ENCODE measurements at regions not wholly inside any gene's neighbourhood (a gene's known extent, or its start where the extent isn't known, plus 50 kb on each side); places are given as distances from the start of the nearest gene placed in this dataset.

DNA sequence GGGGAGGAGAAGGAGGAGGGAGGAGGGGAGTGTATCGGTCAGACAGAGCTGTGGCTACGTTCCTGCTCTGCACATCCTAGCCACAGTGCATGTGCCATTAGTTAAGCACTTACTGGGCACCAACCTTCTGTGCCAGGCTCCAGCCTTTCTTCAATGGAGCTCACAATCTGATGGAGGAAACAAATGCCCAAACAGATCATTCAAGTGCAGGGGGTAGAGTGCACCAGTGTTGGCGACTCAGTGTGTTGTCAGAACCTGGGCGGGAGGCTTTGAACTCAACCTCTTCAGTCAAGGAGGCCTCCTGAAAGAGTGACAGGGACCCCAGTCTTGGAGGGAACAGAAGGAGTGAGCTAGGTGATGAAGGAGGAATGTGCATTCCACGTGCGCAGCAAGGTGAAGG, 51.9 kb upstream of the SHB start:
- no peak overlapping the region for H2BK120ac ChIP-seq (replicated peaks; ENCODE audit: low read depth, low read length)
- H2BK15ac ChIP-seq (ENCODE audit: low read length), result no peak overlapping the region
- POLR2A ChIA-PET (ENCODE audit: partially characterized antibody), result no interaction called here
- no peak overlapping the region for H2BK12ac ChIP-seq (ENCODE audit: low read depth, low read length)
- no peaks in the 10 kb centered on the region for H3K9me3 ChIP-seq (ENCODE audit: insufficient read depth in 2 of 2, low read depth in 1 of 2, low read length in 1 of 2)
- peak overlapping the region; percentile 65; the same call in 1 of the 2 replicates for H2AK5ac ChIP-seq (ENCODE audit: low read depth, low read length)
- no peaks in the 10 kb centered on the region; the same call in 1 of the 2 replicates for H3K23me2 ChIP-seq (ENCODE audit: low read depth, low read length)
- no peak overlapping the region for H4K91ac ChIP-seq (replicated peaks; ENCODE audit: insufficient read length, low read length)
- H3K27me3 ChIP-seq (replicated peaks in 1 of 4; ENCODE audit: control insufficient read depth in 3 of 4, extremely low read depth in 1 of 4, insufficient read depth in 3 of 4, low read length in 3 of 4), result no peaks in the 10 kb centered on the region
- no peak overlapping the region for H2BK20ac ChIP-seq (ENCODE audit: low read length)
- H4K8ac ChIP-seq (ENCODE audit: extremely low read depth, insufficient read depth, low read length), result no peak overlapping the region
- no peak overlapping the region for H3K23ac ChIP-seq (ENCODE audit: insufficient read length)
- no peak overlapping the region for H3K27ac ChIP-seq (ENCODE audit: low read depth, low read length)
- H2AFZ ChIP-seq (ENCODE audit: low read length), result peak overlapping the region; percentile 24; the same call in 1 of the 2 replicates
- H3K79me1 ChIP-seq (ENCODE audit: low read depth, low read length), result no peaks in the 10 kb centered on the region
- no peak overlapping the region for H3K4me2 ChIP-seq (ENCODE audit: insufficient read depth in 1 of 2, low read depth in 2 of 2, low read length in 2 of 2)
- H3K4ac ChIP-seq (replicated peaks; ENCODE audit: insufficient read length, low read depth, low read length), result no peak overlapping the region
- no peak overlapping the region for H2BK5ac ChIP-seq (ENCODE audit: low read depth, low read length)
- no peak overlapping the region for H3K4me3 ChIP-seq (ENCODE audit: extremely low read depth in 1 of 4, insufficient read depth in 2 of 4, low read depth in 3 of 4, low read length in 4 of 4)
- no peak overlapping the region for H3K9ac ChIP-seq (replicated peaks in 1 of 4; ENCODE audit: extremely low read depth in 1 of 4, low read depth in 3 of 4, low read length in 3 of 4)
- H3K56ac ChIP-seq (replicated peaks; ENCODE audit: insufficient read length, low read depth, low read length), result no peak overlapping the region
- no peak overlapping the region for H4K5ac ChIP-seq (ENCODE audit: insufficient read length, low read depth, low read length)
- WGBS, 2 experiments (ENCODE audit: extremely low coverage in 1 of 2, insufficient coverage in 1 of 2, insufficient read length in 1 of 2, insufficient replicate concordance in 2 of 2, low coverage in 1 of 2, low lambda C conversion rate in 2 of 2, missing lambda C conversion rate in 1 of 2), result 80% methylated on average over 6 of the region's 6 CpGs; no CpG with 5 or more reads in 1 of the 2 experiments
- no peak overlapping the region for H3K18ac ChIP-seq (ENCODE audit: extremely low read depth, low read length)
- no peak overlapping the region for H3K14ac ChIP-seq (ENCODE audit: insufficient read length)
- DNase-seq (ENCODE audit: low read depth in 1 of 2, low spot score in 2 of 2) (peak in 1 of 2 experiments; percentile 8), FAIRE-seq (no peak)
- H3K4me1 ChIP-seq (replicated peaks in 1 of 4; ENCODE audit: control insufficient read depth in 3 of 4, insufficient read depth in 4 of 4, low read length in 3 of 4), result no peaks in the 10 kb centered on the region
- CTCF ChIA-PET (ENCODE audit: partially characterized antibody), result interaction anchor here (0.6 to 2.9 kb wide), 9 partner anchors 11 to 241 kb away, joined by 3 to 9 read pairs (median 4); no protein-coding TSS in a partner anchor
- H4K20me1 ChIP-seq (replicated peaks in 1 of 2; ENCODE audit: control insufficient read depth in 1 of 2, insufficient read depth in 2 of 2, low read length in 2 of 2), result no peaks in the 10 kb centered on the region
- H3K36me3 ChIP-seq (ENCODE audit: control insufficient read depth in 2 of 4, insufficient read depth in 4 of 4, low read length in 3 of 4), result no peaks in the 10 kb centered on the region
- no peaks in the 10 kb centered on the region for H3K79me2 ChIP-seq (ENCODE audit: control insufficient read depth in 1 of 2, insufficient read depth in 2 of 2, low read length in 2 of 2)
- TF ChIP-seq PHF8 (conservative IDR thresholded peaks at IDR 0.05; ENCODE audit: low read depth, low read length) (no peak), EP300 (IDR thresholded peaks at IDR 0.05; ENCODE audit: borderline replicate concordance in 1 of 2, low read depth in 2 of 2, low read length in 2 of 2) (no peak), KDM1A (IDR thresholded peaks at IDR 0.05; ENCODE audit: borderline replicate concordance, low read length) (no peak), SP2 (IDR thresholded peaks at IDR 0.05; ENCODE audit: low read length) (no peak), MAFK (IDR thresholded peaks at IDR 0.05; ENCODE audit: low read depth, low read length) (no peak), TBP (IDR thresholded peaks at IDR 0.05; ENCODE audit: low read depth, low read length) (no peak), NANOG (IDR thresholded peaks at IDR 0.05; ENCODE audit: insufficient read depth, low read depth, low read length, poor library complexity, severe bottlenecking) (no peak), GABPA (IDR thresholded peaks at IDR 0.05; ENCODE audit: borderline replicate concordance, insufficient read depth, low read length) (no peak)
- TF ChIP-seq, protein P1, sequence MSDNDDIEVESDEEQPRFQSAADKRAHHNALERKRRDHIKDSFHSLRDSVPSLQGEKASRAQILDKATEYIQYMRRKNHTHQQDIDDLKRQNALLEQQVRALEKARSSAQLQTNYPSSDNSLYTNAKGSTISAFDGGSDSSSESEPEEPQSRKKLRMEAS (IDR thresholded peaks at IDR 0.05), result no peak
- TF ChIP-seq, protein P2, sequence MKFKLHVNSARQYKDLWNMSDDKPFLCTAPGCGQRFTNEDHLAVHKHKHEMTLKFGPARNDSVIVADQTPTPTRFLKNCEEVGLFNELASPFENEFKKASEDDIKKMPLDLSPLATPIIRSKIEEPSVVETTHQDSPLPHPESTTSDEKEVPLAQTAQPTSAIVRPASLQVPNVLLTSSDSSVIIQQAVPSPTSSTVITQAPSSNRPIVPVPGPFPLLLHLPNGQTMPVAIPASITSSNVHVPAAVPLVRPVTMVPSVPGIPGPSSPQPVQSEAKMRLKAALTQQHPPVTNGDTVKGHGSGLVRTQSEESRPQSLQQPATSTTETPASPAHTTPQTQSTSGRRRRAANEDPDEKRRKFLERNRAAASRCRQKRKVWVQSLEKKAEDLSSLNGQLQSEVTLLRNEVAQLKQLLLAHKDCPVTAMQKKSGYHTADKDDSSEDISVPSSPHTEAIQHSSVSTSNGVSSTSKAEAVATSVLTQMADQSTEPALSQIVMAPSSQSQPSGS (IDR thresholded peaks at IDR 0.05; ENCODE audit: low read length), result no peak
- TF ChIP-seq, protein P3, sequence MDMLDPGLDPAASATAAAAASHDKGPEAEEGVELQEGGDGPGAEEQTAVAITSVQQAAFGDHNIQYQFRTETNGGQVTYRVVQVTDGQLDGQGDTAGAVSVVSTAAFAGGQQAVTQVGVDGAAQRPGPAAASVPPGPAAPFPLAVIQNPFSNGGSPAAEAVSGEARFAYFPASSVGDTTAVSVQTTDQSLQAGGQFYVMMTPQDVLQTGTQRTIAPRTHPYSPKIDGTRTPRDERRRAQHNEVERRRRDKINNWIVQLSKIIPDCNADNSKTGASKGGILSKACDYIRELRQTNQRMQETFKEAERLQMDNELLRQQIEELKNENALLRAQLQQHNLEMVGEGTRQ (IDR thresholded peaks at IDR 0.05; ENCODE audit: low read length), result no peak

All from H1 (cell line).